ENCODE measurements at regions not wholly inside any gene's neighbourhood (a gene's known extent, or its start where the extent isn't known, plus 50 kb on each side); places are given as distances from the start of the nearest gene placed in this dataset.
A peak's percentile ranks its signal among the peaks of the same experiment; 100 is the strongest.

DNA sequence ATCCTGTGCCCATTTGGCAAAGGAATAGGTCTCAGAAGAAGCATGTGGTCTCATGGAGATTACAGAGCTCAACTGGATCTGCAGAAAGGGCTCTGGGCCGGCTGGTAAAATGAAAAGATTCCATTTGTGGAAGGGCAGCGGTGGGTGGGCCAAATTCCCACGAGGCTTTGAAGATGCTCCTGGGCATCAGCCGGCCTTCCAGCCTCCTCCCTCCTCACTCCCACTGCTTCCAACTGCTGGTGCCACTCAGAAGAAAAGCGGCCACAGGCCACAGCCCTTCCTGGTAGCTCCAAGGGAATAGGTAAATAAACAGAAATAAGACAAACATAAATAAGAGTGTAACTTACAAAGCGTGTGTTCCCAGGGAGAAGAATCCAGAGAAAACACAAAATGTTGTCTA is 136.3 kb upstream of the SLC44A3 start:
- H3K27me3 ChIP-seq (ENCODE audit: control insufficient read depth, insufficient read depth, low read length, poor library complexity, severe bottlenecking) = no peaks in the 10 kb centered on the region
- no peak overlapping the region for H3K27ac Mint-ChIP-seq

DNA sequence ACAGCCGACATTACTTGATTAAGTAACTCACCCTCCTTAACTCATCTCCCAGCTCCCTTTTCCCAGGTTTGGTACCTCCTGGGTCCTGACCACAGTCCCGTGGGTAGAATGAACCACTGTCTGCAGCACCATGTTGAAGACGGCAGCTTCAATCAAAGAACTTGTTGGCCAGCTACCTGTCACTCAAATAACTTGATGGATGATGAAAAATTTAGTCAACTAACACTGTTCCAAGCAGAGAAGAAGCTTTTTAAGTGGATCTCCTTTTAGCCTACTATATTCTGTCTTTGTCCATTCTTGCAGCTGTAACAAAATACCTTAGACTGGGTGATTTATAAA is 138.4 kb upstream of the F3 start:
- H3K27ac ChIP-seq (ENCODE audit: low read depth, low read length) = no peak overlapping the region
- Mint-ChIP-seq H3K36me3 (ENCODE audit: low read depth) (no peaks in the 10 kb centered on the region), H3K9me3 (peaks cover 2% of the 10 kb centered on the region), H3K4me3 (no peak overlapping the region), H3K4me1 (peaks cover 14% of the 10 kb centered on the region), H3K27me3 (ENCODE audit: insufficient read depth) (no peaks in the 10 kb centered on the region), H3K27ac (no peak overlapping the region)
- no peaks in the 10 kb centered on the region for H3K9me3 ChIP-seq (ENCODE audit: control insufficient read depth, low read length)
- WGBS, 2 experiments (ENCODE audit: insufficient coverage in 1 of 2, insufficient read length in 1 of 2) = 78% methylated on average over 3 of the region's 3 CpGs
- no peaks in the 10 kb centered on the region for H3K36me3 ChIP-seq (ENCODE audit: control insufficient read depth, insufficient read depth, low read length)
- TF ChIP-seq, protein P1, sequence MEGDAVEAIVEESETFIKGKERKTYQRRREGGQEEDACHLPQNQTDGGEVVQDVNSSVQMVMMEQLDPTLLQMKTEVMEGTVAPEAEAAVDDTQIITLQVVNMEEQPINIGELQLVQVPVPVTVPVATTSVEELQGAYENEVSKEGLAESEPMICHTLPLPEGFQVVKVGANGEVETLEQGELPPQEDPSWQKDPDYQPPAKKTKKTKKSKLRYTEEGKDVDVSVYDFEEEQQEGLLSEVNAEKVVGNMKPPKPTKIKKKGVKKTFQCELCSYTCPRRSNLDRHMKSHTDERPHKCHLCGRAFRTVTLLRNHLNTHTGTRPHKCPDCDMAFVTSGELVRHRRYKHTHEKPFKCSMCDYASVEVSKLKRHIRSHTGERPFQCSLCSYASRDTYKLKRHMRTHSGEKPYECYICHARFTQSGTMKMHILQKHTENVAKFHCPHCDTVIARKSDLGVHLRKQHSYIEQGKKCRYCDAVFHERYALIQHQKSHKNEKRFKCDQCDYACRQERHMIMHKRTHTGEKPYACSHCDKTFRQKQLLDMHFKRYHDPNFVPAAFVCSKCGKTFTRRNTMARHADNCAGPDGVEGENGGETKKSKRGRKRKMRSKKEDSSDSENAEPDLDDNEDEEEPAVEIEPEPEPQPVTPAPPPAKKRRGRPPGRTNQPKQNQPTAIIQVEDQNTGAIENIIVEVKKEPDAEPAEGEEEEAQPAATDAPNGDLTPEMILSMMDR (conservative IDR thresholded peaks at IDR 0.05) = no peak
- H3K27me3 ChIP-seq (ENCODE audit: control insufficient read depth, insufficient read depth, low read length, poor library complexity, severe bottlenecking) = no peaks in the 10 kb centered on the region
- no peak overlapping the region for H3K9ac ChIP-seq (ENCODE audit: extremely low read depth, low read length, poor library complexity, severe bottlenecking)
- no peak for DNase-seq
- no peak overlapping the region for H3K4me3 ChIP-seq (ENCODE audit: low read length)
- peaks cover 5% of the 10 kb centered on the region for H3K4me1 ChIP-seq (ENCODE audit: control insufficient read depth, insufficient read depth, low read length)

More for the DNA sequence above, 136.3 kb upstream of the SLC44A3 start:
- H3K9ac ChIP-seq (ENCODE audit: extremely low read depth, low read length, poor library complexity, severe bottlenecking) = no peak overlapping the region
- H3K36me3 ChIP-seq (ENCODE audit: control insufficient read depth, insufficient read depth, low read length) = no peaks in the 10 kb centered on the region
- Mint-ChIP-seq H3K9me3 (peaks cover 17% of the 10 kb centered on the region), H3K36me3 (ENCODE audit: low read depth) (peaks cover 15% of the 10 kb centered on the region), H3K27me3 (ENCODE audit: insufficient read depth) (no peaks in the 10 kb centered on the region), H3K4me3 (no peak overlapping the region), H3K4me1 (peaks cover 11% of the 10 kb centered on the region)
- WGBS, 2 experiments (ENCODE audit: insufficient coverage in 1 of 2, insufficient read length in 1 of 2) = 76 to 100% methylated on average over 1 to 6 of the region's 6 CpGs
- peaks cover under 1% of the 10 kb centered on the region for H3K4me1 ChIP-seq (ENCODE audit: control insufficient read depth, insufficient read depth, low read length)
- peak; percentile 26 for DNase-seq
- no peak overlapping the region for H3K4me3 ChIP-seq (ENCODE audit: low read length)
- no peak overlapping the region for H3K27ac ChIP-seq (ENCODE audit: low read depth, low read length)
- TF ChIP-seq, protein P1 (conservative IDR thresholded peaks at IDR 0.05) = no peak
- peaks cover 14% of the 10 kb centered on the region for H3K9me3 ChIP-seq (ENCODE audit: control insufficient read depth, low read length)

DNA sequence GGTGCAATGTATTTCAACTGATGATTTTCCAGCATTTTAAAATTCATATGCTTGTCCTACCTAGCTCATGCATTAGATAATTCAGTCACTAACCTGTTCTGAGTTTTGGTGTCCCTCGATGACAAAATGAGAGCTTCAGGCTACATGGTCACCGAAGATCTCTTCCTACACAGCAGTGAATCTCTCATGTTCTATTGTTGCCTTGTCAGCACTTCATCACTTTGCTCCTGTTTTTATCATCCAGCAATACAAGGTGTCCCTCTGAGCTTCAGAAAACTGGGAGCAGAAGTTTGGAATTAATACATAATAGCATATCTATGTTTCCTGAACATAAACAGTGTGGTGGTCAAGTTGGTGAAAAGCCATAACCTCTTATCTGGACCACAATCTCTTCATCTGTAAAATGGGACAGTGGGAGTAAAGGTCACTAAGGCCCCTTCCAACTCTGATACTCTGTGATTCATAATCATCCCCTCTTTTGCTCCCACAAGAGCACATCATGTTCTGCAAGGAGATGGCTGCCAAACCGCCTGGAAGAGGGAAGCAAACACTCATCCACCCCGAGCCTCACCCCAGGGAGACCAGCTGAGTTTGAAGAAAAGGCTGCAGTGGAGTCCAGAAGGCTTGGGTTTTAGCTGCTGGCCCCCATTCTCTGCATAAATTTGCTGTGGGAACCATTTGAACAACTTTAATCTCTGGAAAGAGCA is 137.9 kb upstream of the F3 start:
- H3K27ac Mint-ChIP-seq = no peak overlapping the region
- Histone ChIP-seq H3K4me1 (ENCODE audit: control insufficient read depth, insufficient read depth, low read length) (peaks cover 5% of the 10 kb centered on the region), H3K9me3 (ENCODE audit: control insufficient read depth, low read length) (no peaks in the 10 kb centered on the region), H3K4me3 (ENCODE audit: low read length) (no peak overlapping the region), H3K27me3 (ENCODE audit: control insufficient read depth, insufficient read depth, low read length, poor library complexity, severe bottlenecking) (no peaks in the 10 kb centered on the region), H3K36me3 (ENCODE audit: control insufficient read depth, insufficient read depth, low read length) (no peaks in the 10 kb centered on the region), H3K9ac (ENCODE audit: extremely low read depth, low read length, poor library complexity, severe bottlenecking) (no peak overlapping the region), H3K27ac (ENCODE audit: low read depth, low read length) (no peak overlapping the region)
- DNase-seq = peak; percentile 20
- H3K9me3 Mint-ChIP-seq = peaks cover 2% of the 10 kb centered on the region
- H3K4me3 Mint-ChIP-seq = no peak overlapping the region
- H3K4me1 Mint-ChIP-seq = peaks cover 17% of the 10 kb centered on the region
- H3K36me3 Mint-ChIP-seq (ENCODE audit: low read depth) = no peaks in the 10 kb centered on the region
- TF ChIP-seq, protein P1 (conservative IDR thresholded peaks at IDR 0.05) = no peak
- H3K27me3 Mint-ChIP-seq (ENCODE audit: insufficient read depth) = no peaks in the 10 kb centered on the region
- WGBS, 2 experiments (ENCODE audit: insufficient coverage in 1 of 2, insufficient read length in 1 of 2) = 92 to 93% methylated on average over 3 to 4 of the region's 4 CpGs

All from endodermal cell (in vitro differentiated cells).